ENCODE measurements at regions not wholly inside any gene's neighbourhood (a gene's known extent, or its start where the extent isn't known, plus 50 kb on each side); places are given as distances from the start of the nearest gene placed in this dataset.

DNA sequence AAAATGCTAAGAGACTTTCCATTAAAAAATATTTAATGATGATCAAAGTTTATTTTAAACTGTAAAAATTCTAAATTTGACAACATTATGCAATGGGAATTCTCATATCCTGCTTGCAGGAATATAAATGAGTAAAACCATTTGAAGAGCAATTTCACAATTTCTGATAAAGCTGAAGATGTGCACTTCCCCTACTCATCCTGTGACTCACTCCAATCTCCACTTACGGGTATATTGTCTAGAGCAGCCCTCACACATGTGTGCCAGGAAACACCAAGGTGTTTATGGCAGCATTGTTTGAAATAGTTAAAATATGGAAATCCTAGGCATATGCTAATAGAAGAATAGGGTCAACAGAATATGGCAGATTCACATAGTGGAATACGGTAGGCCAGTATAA, 158.4 kb downstream of the PDHA2 start:
- no peak for DNase-seq

- no peak for DNase-seq
These were observed 164.3 kb downstream of the PDHA2 start for GRCh38 chr4:96003951-96004740.

DNA sequence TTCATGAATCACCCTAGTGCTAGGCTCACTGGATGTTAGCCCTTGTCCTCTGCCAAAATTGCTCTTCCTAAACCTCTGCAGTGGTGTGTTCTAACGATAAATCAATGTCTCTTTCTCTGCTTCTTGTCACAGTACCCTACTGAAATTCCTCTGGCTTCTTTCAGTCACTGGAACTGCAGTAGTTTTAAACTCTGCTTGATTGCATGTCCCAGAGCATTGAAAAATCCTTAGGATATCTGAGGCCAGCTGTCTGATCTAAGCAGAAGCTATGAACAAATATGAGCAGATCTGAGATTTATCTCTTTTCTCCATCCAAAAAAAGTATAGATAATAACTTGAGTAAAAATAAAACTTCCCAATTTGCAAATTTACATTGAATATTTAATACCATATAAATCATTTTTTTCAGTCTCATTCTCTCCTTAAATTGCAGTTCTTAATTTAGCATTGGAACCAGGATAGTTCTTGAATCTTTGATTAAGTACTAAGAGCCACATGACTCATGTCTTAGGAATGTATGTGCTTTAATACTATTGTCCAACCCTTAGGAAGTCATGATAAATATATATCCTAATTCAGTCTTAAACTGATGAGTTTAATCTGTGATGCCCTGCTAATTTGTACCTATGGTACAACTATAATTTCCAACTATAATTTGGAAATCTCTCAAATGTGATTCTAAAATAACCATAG, 169.7 kb downstream of the PDHA2 start:
- DNase-seq, result no peak

- DNase-seq, result no peak
These were observed 172.8 kb downstream of the PDHA2 start for GRCh38 chr4:96012687-96013086.

- DNase-seq, result no peak
These were observed 176.9 kb downstream of the PDHA2 start for GRCh38 chr4:96016634-96017299.

GRCh38 chr4:96025011-96025410, 185.1 kb downstream of the PDHA2 start:
- DNase-seq, result no peak

- DNase-seq, result no peak
These were observed 195.8 kb downstream of the PDHA2 start for GRCh38 chr4:96035727-96036126.

- no peak for DNase-seq
These were observed 196.9 kb downstream of the PDHA2 start for GRCh38 chr4:96036781-96037180.

- DNase-seq, result no peak
These were observed 197.8 kb downstream of the PDHA2 start for GRCh38 chr4:96037705-96038104.

GRCh38 chr4:96039217-96039616, 199.3 kb downstream of the PDHA2 start:
- no peak for DNase-seq

DNA sequence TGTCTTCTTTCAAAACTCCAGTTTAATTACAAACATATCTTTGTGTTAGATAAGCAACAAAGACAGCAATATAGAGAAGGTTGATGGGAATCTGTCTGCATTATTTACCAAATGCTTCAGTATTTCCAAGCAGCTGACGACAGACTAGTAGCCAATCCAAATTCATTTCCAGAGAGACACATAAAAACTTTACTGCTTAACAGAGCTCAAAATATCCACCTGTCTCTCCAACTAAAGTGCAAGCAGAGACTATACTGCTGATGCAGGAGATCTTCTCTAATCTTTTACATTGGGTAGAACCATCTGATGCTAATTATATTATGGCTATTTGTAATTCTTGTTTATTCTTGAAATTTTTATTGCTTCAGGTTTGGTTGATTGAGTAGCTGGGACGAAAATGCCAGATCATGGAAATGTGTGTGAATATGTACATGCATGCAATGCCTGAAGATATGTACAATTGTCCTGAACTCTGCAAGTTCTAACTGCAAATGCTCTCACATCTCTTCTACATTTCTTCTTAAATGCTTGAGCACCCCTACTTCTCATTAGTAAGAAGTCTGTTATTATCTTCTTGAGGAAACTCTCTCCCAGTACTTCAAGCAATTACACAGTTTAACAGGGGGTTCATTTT, 200.0 kb downstream of the PDHA2 start:
- no peak for DNase-seq

- no peak for DNase-seq
These were observed 205.1 kb downstream of the PDHA2 start for GRCh38 chr4:96044971-96045370.

DNA sequence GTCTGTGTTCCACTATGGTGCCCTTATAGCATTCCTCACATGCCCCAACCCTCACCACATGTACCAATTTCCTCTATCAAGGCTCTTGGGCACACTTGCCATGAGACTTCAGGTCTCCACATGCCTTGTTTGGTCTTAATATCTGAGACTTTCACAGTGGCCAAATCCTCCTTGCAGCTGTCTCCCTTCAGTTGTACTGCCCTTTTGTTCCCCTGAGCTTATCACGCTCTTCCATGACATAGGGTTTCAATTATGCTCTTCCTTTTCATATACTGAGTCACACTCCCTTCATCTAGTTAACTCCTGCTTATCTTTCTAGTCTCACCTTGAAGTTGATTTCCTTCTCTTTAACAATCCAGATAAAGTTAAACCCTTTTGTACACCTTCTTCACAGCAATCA, 212.9 kb downstream of the PDHA2 start:
- no peak for DNase-seq

- no peak for DNase-seq
These were observed 216.5 kb downstream of the PDHA2 start for GRCh38 chr4:96056346-96056934.

DNA sequence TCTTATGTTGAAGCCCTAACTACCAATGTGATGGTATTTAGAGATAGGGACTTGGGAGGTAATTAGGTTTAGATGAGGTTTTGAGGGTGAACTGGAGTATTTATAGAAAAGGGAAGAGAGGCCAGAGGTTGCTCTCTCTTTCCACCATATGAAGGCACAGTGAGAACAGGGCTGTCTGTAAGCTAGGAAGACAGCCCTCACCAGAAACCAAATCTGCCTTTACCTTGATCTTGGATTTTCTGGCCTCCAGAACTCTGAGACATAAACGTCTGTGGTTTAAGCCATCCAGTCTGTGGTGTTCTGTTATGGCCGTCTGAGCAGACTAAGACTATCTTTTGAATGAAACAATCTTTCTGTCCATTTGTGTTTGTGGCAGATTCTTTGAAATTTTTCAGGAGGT, 223.7 kb downstream of the PDHA2 start:
- no peak for DNase-seq

GRCh38 chr4:96073461-96073860, 233.6 kb downstream of the PDHA2 start:
- no peak for DNase-seq

DNA sequence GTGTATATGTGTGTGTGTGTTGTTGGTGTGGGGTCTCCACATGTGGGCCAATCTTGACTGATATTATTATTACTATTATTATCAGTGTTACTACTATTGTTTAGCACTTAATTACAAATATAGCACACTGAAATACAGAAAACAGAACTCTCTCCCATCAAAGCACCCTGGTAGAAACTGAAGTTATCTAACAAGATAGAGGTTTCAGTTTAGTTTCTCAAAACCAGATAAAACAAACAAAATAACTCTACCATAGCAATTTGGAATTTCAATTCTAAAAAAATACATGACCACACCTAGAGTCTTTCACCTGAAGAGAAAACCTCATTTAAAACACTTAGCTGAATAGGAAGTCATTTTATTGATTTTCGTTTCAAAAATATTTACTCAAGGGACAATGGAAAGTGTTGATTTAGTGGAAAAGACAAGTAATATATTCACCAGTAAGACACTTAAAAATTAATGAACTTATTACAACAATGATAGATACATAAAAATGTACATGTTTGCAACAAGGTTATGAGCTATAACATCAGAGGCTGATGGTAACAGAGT, 252.3 kb downstream of the PDHA2 start:
- DNase-seq, result no peak

DNA sequence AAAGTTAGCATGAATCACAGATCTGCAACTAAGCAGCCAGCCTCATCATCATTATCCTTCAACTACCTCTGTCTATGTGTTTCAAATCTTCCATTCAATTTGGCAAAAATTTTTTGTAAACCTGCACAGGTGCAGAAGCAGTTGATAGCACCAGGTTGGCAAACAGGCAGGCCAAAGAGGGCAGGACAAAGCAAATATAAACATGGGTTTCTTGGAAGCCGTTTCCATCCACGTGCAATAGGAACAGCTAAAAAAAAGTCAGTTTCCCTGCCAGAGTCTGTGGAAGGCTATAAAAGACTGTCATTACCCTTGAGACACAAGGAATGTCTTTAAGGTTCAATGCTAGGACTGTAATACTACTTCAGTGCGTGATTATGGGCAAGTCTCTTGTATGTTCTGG, 253.2 kb downstream of the PDHA2 start:
- DNase-seq, result no peak

DNA sequence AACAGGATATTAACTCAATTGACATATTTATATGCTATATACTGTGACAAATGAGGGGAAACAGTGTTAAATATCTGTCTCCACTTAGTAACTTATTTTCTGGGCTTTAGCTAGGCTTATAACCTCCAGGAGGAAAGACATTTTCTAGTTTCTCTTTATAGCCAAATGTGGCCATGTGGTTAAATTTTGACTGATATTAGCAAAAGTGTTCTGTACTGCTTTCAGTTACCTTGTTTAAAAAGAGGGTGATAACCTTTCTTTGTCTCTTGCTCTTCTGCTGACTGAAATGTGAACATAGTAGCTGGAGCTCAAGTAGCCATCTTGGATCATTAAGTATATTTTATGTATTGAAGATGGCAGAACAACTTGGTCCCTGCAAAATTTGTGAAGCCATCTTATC, 253.7 kb downstream of the PDHA2 start:
- no peak for DNase-seq

GRCh38 chr4:96094183-96094582, 254.3 kb downstream of the PDHA2 start:
- DNase-seq, result no peak

GRCh38 chr4:96097040-96097607, 257.2 kb downstream of the PDHA2 start:
- no peak for DNase-seq

DNA sequence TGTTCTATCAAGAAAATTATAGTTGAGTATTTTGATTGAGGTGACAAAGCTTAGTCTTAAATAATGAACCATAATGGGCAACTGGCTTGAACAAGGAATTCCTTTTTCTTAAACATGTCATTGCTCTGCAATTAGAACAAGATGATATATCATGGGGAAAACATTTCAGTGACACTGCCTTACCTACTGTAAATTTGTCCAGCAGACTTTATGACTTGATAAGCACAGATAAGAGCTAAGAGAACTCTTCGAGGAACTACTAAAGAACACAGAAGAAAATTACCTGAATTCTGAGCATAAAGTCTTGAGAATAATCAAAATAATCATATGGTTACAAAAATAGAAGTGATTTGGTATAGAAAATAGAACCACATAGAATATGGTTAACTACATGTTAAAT, 257.8 kb downstream of the PDHA2 start:
- DNase-seq, result no peak

DNA sequence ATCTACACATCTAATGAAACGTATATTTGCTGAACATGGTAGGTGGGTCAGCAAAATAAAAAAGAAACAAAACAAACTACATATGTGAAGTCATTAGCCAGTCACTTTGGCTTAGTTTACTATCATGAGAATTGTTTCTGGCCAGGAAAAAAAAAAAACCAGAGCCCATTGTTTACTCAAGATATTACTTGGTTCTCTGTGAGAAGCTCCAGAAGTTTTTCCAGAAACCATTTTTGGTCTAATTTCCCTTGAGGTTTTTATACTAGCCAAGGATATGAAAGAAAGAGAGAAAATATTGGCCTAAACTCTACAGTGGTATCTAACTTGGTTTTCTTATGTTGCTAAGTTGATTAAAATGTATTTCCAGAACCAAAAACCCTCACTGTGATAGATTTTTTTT, 259.1 kb downstream of the PDHA2 start:
- DNase-seq, result no peak
